Skeletal muscle satellite cell (primary cell): ENCODE measurements at regions not wholly inside any gene's neighbourhood (a gene's known extent, or its start where the extent isn't known, plus 50 kb on each side); places are given as distances from the start of the nearest gene placed in this dataset.
A peak's percentile ranks its signal among the peaks of the same experiment; 100 is the strongest.
"Not testable (repeated sequence)": the region's sequence is repeated elsewhere in the genome, so short reads cannot be mapped to it uniquely, and the experiment has no call there.

Experiments used
- H3K27me3 ChIP-seq: 2 replicates; pipeline ENCODE4 v1.7.0; 2013; ENCODE audit warnings: low read length; ENCODE audit not compliant: control insufficient read depth, insufficient read depth
- H3K36me3 ChIP-seq: 2 replicates; pipeline ENCODE4 v1.7.0; 2013; ENCODE audit warnings: mild to moderate bottlenecking, control low read depth, low read length; ENCODE audit not compliant: insufficient read depth
- H3K4me1 ChIP-seq: 2 replicates; pipeline ENCODE4 v1.7.0; 2013; ENCODE audit warnings: low read length; ENCODE audit not compliant: control insufficient read depth, insufficient read depth
- H3K4me2 ChIP-seq: 2 replicates; pipeline ENCODE4 v1.7.0; 2013; ENCODE audit warnings: mild to moderate bottlenecking, low read length
- H3K4me3 ChIP-seq: 2 replicates; pipeline ENCODE4 v1.7.0; 2013; ENCODE audit warnings: low read length
- H3K9ac ChIP-seq: 2 replicates; pipeline ENCODE4 v1.7.0; 2013; ENCODE audit warnings: mild to moderate bottlenecking, low read depth, low read length, moderate library complexity
- H3K9me3 ChIP-seq: replicated peaks from 2 replicates; pipeline ENCODE4 v1.7.0; 2013; ENCODE audit warnings: mild to moderate bottlenecking, control low read depth, low read length

DNA sequence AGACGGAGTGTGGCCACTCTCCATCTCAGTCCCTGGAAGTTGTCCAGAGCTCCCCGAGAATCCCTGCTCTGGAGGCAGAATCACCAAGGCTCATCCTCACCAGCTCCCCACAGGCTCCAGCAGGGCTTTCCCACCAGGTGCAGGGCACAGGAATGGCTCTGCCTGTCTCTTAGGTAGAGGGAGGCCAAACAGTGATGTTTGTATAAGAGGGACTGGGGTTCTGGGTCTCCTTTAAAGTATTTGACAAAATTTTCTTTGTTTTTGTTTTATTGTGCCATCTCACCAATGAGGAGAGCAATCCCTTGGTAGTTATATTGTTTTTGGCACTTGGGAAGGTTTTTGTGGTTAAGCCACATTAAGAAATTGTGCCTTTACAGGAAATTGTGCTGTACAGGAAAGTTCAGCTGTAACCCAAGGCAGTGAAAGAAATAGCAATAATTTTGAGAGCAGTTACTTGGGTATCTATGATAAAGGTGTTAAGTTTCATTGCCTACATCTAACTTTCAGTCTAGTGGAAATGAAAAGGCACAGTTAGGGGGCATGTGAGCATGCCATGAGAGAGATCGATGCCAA is 219.3 kb upstream of the PRSS58 start:
- Histone ChIP-seq H3K36me3 (no peaks in the 10 kb centered on the region), H3K27me3 (peaks cover 10% of the 10 kb centered on the region), H3K4me2 (peak overlapping the region; percentile 45), H3K9me3 (no peaks in the 10 kb centered on the region), H3K9ac (no peak overlapping the region), H3K4me3 (no peak overlapping the region), H3K4me1 (peaks cover 26% of the 10 kb centered on the region)

DNA sequence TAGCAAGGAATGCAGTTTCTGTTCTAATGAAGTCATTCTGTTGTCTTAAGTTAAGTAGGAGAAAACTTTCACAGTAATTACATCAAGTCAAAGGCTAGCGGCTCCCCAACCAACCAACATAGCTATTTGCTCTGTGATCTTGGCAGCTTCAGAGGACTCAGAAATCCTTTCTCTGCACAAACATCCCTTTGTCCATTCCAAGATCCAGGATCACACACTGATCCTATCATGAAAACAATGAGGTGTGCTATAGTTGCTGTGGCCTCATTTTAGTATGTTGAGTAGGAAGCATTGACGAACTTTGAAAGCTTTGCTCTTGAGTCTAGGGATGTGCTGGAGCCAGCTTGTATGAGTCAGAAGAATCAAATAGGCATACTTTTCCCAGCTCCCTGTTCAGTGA is 218.2 kb upstream of the PRSS58 start:
- peaks cover 26% of the 10 kb centered on the region for H3K4me1 ChIP-seq
- H3K9me3 ChIP-seq = no peaks in the 10 kb centered on the region
- no peak overlapping the region for H3K4me3 ChIP-seq
- H3K36me3 ChIP-seq = no peaks in the 10 kb centered on the region
- H3K9ac ChIP-seq = no peak overlapping the region
- H3K27me3 ChIP-seq = peaks cover 10% of the 10 kb centered on the region
- no peak overlapping the region for H3K4me2 ChIP-seq

DNA sequence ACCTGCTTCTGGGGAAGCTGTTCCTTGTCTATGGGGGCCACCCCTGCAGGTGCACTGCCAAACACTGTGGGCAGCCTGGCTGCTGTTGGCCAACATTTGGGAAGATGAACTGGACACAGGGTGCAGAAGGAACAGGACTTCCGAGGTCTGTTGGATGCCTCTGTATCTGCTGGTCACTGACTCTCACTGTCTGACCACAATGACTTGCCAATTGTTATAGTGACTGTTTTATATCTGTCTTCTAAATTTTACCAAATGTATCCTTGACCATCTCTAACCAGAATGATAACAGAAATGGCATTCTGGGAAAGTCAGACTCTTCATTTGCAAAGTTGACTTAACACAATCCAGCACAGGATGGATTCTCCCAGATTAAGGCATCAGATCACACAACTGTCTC is 214.0 kb upstream of the PRSS58 start:
- H3K4me1 ChIP-seq = peaks cover 11% of the 10 kb centered on the region
- H3K27me3 ChIP-seq = peaks cover 10% of the 10 kb centered on the region
- H3K4me3 ChIP-seq = no peak overlapping the region
- no peaks in the 10 kb centered on the region for H3K9me3 ChIP-seq
- no peaks in the 10 kb centered on the region for H3K36me3 ChIP-seq
- no peak overlapping the region for H3K9ac ChIP-seq
- H3K4me2 ChIP-seq = no peak overlapping the region

DNA sequence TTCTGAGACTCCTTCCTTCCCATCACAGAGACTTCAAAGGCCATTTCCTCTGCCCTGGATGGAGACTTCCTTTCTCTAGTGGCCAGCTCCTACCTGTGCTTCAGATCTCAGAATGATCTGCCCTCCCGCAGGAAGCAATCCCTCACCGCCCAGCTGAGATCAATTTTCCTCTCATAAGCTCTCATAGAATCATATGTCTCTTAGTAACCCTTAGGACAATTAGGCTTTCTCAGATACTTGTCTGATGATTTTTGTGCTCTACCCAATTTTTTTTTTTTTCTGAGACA is 212.6 kb upstream of the PRSS58 start:
- H3K4me1 ChIP-seq = no peaks in the 10 kb centered on the region

DNA sequence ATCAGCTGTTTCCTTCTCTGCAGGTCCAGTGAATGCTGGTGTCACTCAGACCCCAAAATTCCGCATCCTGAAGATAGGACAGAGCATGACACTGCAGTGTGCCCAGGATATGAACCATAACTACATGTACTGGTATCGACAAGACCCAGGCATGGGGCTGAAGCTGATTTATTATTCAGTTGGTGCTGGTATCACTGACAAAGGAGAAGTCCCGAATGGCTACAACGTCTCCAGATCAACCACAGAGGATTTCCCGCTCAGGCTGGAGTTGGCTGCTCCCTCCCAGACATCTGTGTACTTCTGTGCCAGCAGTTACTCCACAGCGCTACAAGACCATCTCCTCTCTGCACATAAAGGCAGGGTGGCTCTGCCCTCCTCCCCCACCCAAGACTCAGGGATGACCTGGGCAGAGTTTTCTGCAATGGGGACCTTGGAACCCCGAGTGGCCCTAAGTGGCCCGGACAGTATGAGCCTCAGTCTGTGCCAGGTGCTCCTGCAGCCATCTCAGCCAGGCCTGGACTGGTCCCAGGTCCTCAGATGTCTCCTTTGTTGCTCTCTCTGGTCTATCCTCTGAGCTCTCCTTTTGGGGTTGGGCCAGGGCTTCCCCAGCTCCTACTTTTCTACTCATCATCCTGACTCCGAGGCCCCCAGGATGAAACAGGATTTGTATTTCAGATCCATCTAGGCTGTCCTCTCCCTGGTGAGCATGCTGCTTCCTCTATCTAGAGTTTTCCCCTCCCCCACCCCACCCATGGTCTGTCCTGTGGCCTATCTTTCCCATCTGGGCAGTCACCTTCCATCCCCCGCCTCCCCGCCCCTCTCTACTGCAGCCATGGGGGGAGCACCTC is 212.1 kb upstream of the PRSS58 start:
- no peak overlapping the region for H3K9ac ChIP-seq
- H3K27me3 ChIP-seq = peaks cover 7% of the 10 kb centered on the region
- no peaks in the 10 kb centered on the region for H3K9me3 ChIP-seq
- no peak overlapping the region for H3K4me2 ChIP-seq
- no peaks in the 10 kb centered on the region for H3K4me1 ChIP-seq
- no peaks in the 10 kb centered on the region for H3K36me3 ChIP-seq
- H3K4me3 ChIP-seq = no peak overlapping the region

More for the DNA sequence above, 212.6 kb upstream of the PRSS58 start:
- peaks cover 7% of the 10 kb centered on the region for H3K27me3 ChIP-seq
- H3K4me3 ChIP-seq = no peak overlapping the region
- H3K9ac ChIP-seq = no peak overlapping the region
- no peaks in the 10 kb centered on the region for H3K36me3 ChIP-seq
- no peak overlapping the region for H3K4me2 ChIP-seq
- H3K9me3 ChIP-seq = no peaks in the 10 kb centered on the region

DNA sequence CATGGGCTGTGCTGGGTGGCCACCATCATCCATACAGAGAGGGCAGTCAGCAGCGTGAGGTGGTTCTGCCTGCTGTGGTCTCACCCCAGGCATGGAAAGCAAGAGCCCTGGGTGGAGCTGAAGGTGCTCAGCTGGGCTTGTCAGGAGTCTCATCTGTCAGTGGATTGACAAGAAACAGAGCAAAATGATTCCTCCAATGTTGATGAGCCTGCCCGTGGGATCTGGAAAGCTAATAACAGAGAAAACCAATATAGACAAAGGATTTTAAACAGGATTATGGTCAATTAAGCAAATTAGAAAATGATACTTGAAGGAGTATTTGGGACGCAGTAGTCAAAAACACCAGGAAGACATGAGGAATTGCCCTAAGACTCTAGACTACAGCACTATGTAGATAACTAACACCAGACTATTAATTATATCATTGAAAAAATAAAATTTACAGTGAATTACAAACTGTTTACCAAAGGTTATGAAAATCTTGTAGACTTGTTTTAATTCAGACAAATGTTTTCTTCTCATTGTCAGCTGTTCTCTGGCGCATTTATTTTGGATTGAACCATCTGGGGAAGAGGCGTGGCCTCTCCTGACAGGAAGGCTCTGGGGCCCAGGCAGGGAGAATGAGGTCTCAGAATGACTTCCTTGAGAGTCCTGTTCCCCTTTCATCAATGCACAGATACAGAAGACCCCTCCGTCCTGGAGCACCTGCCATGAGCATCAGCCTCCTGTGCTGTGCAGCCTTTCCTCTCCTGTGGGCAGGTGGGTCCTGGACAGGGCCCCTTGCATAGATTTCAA is 211.2 kb upstream of the PRSS58 start:
- Histone ChIP-seq H3K27me3 (peaks cover 7% of the 10 kb centered on the region), H3K9me3 (no peaks in the 10 kb centered on the region), H3K4me1 (no peaks in the 10 kb centered on the region), H3K4me3 (no peak overlapping the region), H3K4me2 (no peak overlapping the region), H3K9ac (no peak overlapping the region), H3K36me3 (no peaks in the 10 kb centered on the region)

DNA sequence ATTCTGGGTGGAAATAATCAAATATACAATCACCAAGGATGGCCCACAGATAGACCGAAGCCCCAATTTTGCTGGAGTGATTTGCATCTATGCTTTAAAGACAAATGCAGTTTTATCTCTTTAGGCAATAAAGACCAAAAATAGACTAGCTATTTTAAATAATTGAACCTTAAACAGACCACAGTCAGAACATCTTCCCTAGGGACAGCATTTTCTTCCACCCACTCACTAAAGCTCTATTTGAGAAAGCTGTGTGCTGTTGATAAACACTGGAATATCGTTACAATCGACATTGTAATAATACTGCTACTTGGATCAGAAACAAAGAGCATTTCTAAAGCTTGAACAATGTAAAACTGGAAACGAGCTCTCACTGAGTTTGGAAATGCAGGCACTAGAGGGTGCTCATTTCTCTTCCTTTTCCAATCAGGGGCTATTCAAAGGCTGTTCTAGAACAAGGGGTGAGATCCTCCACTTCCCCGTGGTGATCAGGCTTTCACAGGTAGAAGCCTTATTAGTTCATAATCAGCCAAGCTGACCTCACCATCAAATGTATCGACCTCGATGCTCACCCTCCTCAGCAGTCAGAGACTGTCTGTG is 209.3 kb upstream of the PRSS58 start:
- H3K9me3 ChIP-seq = not testable (repeated sequence)

DNA sequence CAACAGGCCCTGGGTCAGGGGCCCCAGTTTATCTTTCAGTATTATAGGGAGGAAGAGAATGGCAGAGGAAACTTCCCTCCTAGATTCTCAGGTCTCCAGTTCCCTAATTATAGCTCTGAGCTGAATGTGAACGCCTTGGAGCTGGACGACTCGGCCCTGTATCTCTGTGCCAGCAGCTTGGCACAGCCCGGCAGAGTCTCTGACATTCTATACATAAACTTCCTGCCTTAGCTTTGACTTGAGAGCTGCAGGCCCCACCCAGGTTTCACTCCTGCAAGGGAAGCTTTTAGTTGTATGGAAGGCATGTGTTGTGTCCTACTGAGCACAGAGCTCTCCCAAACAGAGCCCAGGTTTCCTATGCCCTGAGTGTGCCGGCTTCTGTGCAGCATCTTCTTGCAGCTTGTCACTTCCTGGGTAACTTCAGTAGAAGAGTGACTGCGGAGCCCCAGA is 205.6 kb upstream of the PRSS58 start:
- Histone ChIP-seq H3K9ac (no peak overlapping the region), H3K4me1 (peaks cover 46% of the 10 kb centered on the region), H3K4me3 (no peak overlapping the region), H3K36me3 (no peaks in the 10 kb centered on the region), H3K9me3 (no peaks in the 10 kb centered on the region), H3K27me3 (no peaks in the 10 kb centered on the region), H3K4me2 (no peak overlapping the region)

More for the DNA sequence above, 209.3 kb upstream of the PRSS58 start:
- H3K4me1 ChIP-seq = peaks cover 17% of the 10 kb centered on the region
- H3K36me3 ChIP-seq, H3K9ac ChIP-seq, H3K27me3 ChIP-seq, H3K4me2 ChIP-seq, H3K4me3 ChIP-seq: not testable (repeated sequence)

DNA sequence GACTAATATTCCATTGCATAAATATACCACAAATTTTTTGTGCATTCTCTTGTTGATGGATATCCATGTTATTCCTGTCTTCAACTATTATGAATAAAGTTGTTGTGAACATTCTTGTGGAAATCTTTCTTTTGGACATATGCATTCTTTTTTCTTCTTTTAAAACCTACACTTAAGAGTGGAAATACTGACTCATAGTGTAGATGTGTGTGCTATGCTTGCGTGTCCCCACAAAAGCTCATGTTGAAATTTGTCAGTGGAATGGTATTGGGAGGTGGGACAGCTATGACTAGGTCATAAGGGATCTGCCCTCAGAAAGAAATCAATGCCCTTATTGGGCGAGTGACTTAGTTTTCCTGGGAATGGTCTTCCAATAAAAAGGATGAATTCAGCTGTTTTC is 203.6 kb upstream of the PRSS58 start:
- H3K9ac ChIP-seq = peak overlapping the region; percentile 73
- peaks cover 49% of the 10 kb centered on the region for H3K4me1 ChIP-seq

DNA sequence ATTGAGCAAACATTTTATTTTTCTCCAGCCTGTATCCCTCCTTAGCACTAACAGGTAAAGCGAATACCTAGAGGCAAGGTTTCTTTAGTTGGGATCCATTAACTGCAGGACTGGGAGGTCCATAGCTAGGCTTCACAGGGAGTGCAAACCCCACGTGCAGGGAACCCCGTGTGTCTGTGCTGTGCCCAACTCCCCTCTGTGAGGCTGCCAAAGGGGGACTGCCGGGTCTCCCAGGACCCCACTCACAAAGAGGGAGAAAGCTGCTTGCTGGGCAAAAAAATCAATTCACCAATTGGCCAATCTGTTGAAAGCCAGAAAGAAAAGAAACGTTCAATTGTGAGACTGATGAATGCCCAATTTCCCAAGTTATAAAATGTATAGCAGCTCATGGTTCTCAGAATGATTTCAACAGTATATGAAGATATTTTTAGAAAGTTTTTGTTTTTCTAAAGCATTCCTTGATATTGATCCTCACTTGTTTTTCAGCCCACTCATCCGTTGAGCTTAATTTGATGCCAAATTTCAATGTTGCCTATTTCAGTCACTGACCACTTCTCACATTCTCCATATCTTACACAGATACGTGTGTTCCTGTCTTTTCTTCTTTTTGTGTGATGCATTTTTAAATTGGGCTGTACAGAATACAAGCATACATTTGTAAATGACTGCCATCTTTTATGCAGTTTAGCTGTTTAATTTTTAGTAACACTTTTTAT is 202.7 kb upstream of the PRSS58 start:
- peak overlapping the region; percentile 73 for H3K9ac ChIP-seq
- H3K4me2 ChIP-seq = peak overlapping the region; percentile 44
- H3K27me3 ChIP-seq = no peaks in the 10 kb centered on the region
- H3K4me1 ChIP-seq = peaks cover 49% of the 10 kb centered on the region
- no peaks in the 10 kb centered on the region for H3K9me3 ChIP-seq
- no peaks in the 10 kb centered on the region for H3K36me3 ChIP-seq
- H3K4me3 ChIP-seq = no peak overlapping the region

More for the DNA sequence above, 203.6 kb upstream of the PRSS58 start:
- Histone ChIP-seq H3K4me3 (no peak overlapping the region), H3K36me3 (no peaks in the 10 kb centered on the region), H3K9me3 (no peaks in the 10 kb centered on the region), H3K27me3 (no peaks in the 10 kb centered on the region), H3K4me2 (peak overlapping the region; percentile 44)

DNA sequence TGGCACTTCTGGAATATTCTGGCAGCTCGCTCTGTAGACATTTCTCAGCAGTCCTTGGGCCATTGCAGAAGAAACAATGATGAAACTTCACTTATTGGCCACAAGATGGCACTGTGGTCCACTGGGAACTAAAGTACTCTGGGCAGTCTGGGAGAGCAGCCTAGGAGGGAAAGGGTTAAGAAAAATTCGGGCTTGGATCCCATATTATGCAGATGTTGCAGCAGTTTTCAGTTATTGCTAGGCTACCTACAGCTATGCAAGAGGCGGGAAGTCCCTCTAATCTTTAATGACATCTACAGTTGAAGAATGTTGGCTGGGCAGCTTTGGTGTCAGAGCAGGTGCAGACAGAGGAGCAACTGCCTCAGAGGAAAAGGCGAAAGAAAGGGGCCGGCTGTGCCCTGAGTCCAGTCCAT is 201.7 kb upstream of the PRSS58 start:
- Histone ChIP-seq H3K4me3 (no peak overlapping the region), H3K4me2 (no peak overlapping the region), H3K9me3 (no peaks in the 10 kb centered on the region), H3K27me3 (no peaks in the 10 kb centered on the region), H3K9ac (peak overlapping the region; percentile 73), H3K4me1 (peaks cover 49% of the 10 kb centered on the region), H3K36me3 (no peaks in the 10 kb centered on the region)
